Stimulated activated CD8-positive, alpha-beta memory T cell treated with anti-CD3 and anti-CD28 coated beads, Interleukin-2, amount 100 ng/mL, for 48 hours (primary cell): ENCODE measurements at regions not wholly inside any gene's neighbourhood (a gene's known extent, or its start where the extent isn't known, plus 50 kb on each side); places are given as distances from the start of the nearest gene placed in this dataset.

Source experiments
- DNase-seq, 2 donors: peaks; one replicate each; pipeline ENCODE4 v3.0.0-alpha.2; 2020; ENCODE audit warnings: low read depth in 2 of 2

DNA sequence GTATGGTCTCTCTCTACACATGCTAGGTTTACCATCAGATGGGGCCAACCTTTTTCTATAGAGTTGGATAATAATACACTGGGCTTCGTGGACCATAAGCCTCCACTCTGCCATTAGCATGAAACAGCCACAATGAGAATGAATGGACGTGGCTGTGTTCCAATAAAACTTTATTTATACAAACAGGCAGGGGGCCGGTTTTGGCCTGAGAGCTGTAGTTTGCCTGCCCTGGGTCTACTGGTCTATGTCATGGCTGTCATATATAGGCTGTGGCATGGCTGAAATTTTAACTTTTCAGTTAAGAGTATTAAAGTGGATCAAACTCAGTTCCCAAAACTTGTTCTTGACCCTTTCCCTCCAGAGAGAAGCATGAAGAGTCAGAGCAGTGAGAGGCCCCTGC is 120.3 kb upstream of the MYL2 start:
- DNase-seq, result no peak

- DNase-seq, result no peak
Observed at GRCh38 chr12:111038941-111039340, 118.6 kb upstream of the MYL2 start.

GRCh38 chr12:111038077-111038476 is 117.7 kb upstream of the MYL2 start:
- DNase-seq, result no peak

DNA sequence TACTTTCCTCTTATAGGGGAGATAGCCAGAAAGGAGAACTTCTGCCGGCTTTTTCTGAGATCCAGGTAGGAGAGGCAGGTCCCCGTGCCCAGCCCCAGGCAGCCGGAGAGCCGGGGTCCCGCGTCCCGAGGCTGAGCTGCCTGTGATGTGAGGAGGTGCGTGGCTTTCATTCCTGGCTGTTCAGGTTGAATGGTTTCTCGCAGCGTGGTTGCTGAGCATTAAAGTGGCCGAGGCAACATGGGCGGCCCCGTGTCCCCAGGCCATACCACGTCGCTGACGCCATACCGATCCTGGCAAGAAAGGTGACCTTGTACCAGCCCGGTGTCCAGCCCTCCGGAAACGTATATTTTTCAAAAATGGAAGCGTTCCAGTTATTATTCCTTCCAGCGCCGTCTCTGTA is 116.7 kb upstream of the MYL2 start:
- DNase-seq, result no peak

DNA sequence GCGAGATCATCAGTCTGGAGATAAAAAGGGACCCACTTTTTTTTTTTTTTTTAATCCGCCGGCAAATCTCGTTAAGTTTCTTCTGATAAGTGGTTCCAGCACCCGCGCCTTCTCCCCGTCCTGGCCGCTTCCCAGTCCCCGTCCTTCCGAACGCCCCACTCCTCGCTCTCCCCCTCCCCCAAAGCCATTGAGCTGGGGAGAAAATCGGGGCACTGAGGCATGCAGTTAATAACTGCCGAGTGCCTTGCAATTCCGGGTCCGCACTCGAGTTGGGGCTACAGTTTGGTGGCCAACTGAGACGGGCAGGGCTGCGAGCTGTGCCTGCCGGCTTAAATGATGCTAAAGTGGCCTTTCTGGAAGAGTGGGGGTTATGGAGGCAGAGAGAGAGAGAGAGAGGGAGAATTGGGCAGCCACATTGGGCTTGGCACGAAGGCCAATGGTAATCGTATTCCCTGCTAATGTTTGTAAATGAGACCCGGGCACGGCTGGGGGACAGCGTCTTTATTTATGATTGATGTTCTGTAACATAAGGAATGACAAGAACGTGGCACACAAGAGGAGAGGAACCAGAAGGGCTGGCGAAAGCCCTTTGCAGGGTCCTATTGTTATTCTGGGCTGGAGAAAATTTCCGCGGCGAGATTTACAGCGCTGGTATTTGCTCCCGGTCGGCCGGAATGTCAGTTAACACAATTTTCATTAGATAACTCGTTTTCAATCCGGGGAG is 115.4 kb upstream of the MYL2 start:
- no peak for DNase-seq

- DNase-seq, result no peak
Observed at GRCh38 chr12:111034886-111035577, 114.7 kb upstream of the MYL2 start.

- DNase-seq, result no peak
Observed at GRCh38 chr12:111034083-111034885, 113.9 kb upstream of the MYL2 start, which contains the start of gene CUX2. TSS of gene CUX2 (plus strand) at chr12:111034165.

DNA sequence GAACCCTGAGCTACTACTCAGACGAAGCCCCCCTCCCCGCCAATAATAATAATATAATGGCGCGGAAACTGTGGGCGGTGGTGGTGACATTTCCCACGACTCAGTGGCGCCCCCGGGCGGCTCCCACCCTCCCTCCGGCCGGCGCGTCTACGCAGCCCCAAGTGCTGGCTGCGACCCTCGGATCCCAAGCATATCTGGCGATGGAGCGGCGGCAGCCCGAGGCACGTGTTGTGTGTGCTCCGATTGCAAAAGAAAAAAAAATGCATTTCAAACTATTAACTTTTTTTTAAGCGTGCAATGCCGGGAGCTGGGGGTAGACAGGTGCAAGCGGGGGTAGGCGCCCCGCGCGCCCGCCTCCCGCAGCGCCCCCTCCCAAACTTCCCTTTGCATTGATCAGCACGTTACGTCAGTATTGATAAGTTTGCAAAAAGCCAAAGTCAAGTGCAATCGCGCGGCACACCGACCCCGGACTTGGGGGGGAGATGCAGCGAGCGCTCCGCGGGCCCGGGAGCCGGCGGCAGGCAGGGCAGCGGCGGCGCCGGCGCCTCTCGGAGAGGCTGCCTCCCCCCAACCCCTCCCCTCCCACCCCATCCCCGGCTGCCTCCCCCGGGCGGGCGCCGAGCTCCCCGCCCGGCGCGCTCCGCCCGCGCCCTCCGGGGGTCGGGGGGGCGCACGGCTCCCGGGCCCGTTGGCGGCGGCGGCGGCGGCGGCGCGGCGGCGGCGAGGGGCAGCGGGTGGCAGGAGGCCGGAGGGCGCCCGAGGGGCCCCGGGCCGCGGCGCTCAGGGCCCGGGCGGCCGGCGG is 113.1 kb upstream of the MYL2 start:
- no peak for DNase-seq

DNA sequence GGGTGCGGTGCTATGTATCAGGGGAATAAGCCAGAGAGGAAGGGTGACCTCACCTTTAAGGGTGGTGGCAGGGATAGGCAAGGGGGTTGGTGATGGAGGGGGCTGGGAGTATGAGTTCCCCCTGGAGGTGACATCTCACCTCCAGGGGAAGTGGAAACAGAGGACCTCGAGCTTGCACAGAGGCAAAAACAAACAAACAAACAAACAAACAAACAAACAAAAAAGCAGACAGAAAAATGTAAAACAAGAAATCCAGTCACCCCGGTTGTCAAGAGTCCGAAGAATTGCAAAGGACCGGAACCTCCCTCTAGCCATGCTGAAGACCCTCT is 112.2 kb upstream of the MYL2 start:
- no peak for DNase-seq

DNA sequence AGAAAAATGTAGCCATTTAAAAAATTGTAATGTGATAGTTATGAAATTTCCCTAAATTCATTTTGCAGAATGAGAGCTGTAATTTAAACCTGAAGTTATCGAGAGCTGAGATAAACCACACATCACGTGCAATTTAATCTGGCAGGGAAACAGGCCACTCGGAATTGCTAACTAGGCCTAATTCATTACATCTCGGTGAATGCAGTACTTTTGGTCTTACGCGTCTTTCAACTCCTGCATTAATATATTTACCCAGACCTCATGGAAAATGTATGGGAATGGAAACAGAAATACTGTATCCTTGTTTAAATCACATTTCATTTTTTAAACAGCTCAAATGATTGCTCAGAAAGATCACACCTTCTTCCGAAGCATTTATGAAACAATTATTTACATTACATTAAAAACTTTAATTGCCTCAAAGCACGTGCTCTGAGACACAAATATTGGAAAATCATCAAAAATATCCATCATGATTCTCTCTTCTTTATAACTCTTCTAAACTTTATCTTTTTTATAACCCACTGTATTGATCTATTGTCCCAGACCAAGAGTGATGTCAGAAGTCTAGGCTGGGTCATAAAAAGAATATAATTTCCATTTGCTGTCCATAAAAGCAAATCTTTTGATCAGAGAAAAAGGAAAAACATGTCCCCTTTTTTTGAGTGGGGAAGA is 111.7 kb upstream of the MYL2 start:
- no peak for DNase-seq

GRCh38 chr12:111030800-111031199 is 110.4 kb upstream of the MYL2 start:
- no peak for DNase-seq

DNA sequence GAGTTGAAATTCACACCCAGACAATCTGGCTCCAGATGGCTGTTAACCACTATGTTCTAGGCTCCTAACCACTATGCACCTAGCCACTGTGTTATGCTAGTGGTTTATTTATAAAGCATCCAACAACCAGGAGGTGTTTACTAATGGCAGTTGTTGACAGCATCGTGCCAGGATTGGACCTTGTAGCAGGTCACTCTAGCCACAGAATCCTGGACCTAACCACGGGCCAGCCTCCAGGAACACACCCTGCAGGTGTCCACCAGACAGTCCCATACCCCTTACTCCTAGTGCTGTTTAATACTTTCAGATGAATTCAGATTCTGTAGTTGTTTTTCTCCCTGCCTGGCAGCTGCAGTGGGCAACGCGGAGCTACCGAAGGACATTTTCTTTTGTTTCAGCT is 109.4 kb upstream of the MYL2 start:
- no peak for DNase-seq

DNA sequence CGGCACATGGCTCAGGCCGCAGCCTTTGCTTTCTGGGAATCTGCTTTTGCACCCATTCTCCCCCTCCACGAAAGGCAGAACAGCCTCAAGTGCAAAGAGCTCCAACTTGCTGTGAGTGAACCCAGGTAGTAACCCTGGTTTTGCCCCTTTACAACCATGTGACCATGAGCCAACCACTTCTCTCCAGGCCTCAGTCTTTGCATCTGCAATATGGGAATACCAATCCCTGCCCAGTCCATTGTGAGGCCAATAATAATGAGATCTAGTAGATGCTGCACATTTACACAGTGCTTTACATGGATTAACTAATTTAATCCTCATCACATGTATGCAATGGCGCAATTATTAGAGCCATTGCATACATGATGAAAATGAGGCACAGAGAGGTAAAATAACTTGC is 108.9 kb upstream of the MYL2 start:
- no peak for DNase-seq

DNA sequence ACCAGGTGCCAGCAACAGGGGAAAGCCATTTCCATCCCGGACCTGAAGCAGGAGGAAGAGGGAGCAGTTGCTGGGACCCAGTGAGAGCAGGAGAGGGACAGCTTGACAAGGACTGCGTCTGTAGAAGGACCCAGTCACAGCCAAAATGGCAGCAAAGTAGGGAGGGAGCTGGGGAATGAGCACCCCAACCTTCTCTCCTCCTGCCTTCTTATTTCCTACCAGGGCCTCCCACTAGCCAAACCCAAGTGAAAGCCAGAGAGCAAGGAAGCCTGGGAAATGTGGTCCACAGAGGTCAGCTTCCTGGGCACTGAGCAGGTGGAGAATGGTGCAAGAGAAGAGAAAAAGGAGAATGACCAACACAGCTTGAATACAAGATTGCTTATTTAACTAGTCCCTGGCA is 108.5 kb upstream of the MYL2 start:
- no peak for DNase-seq

- no peak for DNase-seq
Observed at GRCh38 chr12:111027431-111027830, 107.1 kb upstream of the MYL2 start.

GRCh38 chr12:111025792-111026430 is 105.5 kb upstream of the MYL2 start:
- DNase-seq, result no peak

GRCh38 chr12:111025301-111025700 is 104.9 kb upstream of the MYL2 start:
- DNase-seq, result no peak

DNA sequence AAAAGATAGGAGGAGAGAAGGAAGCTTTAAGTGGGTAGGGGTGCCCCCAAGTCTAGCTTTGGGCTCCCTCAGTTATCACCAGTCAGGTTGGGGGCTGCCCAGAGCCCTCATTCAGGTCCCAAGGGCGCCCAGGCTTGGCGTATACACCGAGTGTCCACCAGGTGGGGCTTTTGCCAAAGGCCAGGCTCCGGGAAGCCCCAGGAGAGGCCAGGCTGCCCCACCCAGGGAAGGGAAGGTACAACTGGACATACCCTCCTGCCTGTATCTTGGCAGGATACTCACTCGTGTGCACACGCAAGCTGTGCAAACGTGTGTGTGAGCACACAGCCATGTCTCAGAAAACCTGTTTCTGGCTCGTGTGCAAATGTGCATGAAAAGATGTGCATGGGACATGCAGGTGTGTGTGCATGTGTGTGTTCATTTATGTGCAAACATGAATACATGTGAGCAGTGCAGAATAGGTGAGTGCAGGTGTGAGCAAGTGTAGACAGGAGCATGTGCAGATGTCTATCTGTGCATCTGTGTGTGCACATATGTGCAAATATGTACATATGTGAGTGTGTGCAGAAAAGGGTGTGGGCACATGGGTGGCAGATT is 103.9 kb upstream of the MYL2 start:
- peak; percentile 36 to 41 for DNase-seq

DNA sequence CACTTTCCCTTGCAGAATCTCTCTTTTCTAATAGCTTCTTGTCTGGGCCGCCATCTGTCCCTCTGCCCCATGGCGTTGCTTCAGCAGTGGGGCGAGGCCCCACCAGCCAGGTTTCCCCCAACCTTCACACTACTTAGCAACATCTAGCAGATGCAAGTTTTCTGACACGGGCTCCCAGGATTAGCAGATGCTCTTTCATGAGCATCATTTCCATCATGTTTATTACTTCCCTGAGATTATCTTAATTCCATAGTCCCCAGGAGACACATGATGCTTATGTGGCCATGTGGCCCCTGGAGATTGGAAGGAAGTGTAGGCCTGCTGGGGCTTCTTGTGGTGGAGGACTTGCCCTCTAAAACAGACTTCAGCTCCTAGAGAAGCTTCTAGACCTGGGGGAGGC is 102.0 kb upstream of the MYL2 start:
- DNase-seq, result no peak

DNA sequence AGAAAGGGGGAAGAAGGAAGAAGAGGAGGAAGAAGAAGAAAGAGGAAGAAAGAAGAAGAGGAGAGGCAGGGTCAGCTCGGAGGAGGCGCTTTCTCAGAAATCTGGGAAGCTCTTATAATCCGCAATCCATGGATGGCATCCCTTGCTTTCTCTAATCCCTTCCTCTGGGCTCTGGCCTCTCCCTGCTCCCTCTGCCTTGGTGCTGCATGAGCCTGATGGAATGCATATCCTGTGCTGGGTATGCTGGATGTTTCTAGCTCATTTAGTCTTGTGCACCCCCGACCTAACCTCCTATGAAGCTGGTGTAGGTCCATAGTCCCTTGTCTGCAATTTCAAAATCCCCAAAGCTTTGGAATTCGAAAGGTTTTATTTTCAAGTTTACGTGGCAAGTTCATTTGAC is 94.2 kb upstream of the MYL2 start:
- DNase-seq, result no peak

GRCh38 chr12:111012918-111013317 is 92.5 kb upstream of the MYL2 start:
- no peak for DNase-seq
